ENCODE measurements at regions not wholly inside any gene's neighbourhood (a gene's known extent, or its start where the extent isn't known, plus 50 kb on each side); places are given as distances from the start of the nearest gene placed in this dataset.
"Not testable (repeated sequence)": the region's sequence is repeated elsewhere in the genome, so short reads cannot be mapped to it uniquely, and the experiment has no call there.

GRCh38 chr10:36424502-36424901 lies 700.9 kb upstream of the ANKRD30A start:
- H3K4me3 ChIP-seq (replicated peaks; ENCODE audit: low read depth, low read length), result no peak overlapping the region
- DNase-seq (ENCODE audit: extremely low read depth, insufficient read length), result no peak
- TF ChIP-seq CTCF (IDR thresholded peaks at IDR 0.05; ENCODE audit: insufficient read depth, low read length, poor library complexity, severe bottlenecking), result no peak
- H3K27me3 ChIP-seq (replicated peaks; ENCODE audit: control insufficient read depth, insufficient read depth, low read length), result no peaks in the 10 kb centered on the region
- H3K36me3 ChIP-seq (ENCODE audit: control insufficient read depth, insufficient read depth, low read length), result no peaks in the 10 kb centered on the region

- no peak for TF ChIP-seq CTCF (IDR thresholded peaks at IDR 0.05; ENCODE audit: insufficient read depth, low read length, poor library complexity, severe bottlenecking)
- DNase-seq (ENCODE audit: extremely low read depth, insufficient read length), result no peak
- Histone ChIP-seq H3K36me3 (ENCODE audit: control insufficient read depth, insufficient read depth, low read length) (no peaks in the 10 kb centered on the region), H3K4me3 (replicated peaks; ENCODE audit: low read depth, low read length) (no peak overlapping the region), H3K27me3 (replicated peaks; ENCODE audit: control insufficient read depth, insufficient read depth, low read length) (no peaks in the 10 kb centered on the region)
Measured at GRCh38 chr10:36423821-36424248, 701.6 kb upstream of the ANKRD30A start.

- Histone ChIP-seq H3K4me3 (replicated peaks; ENCODE audit: low read depth, low read length) (no peak overlapping the region), H3K27me3 (replicated peaks; ENCODE audit: control insufficient read depth, insufficient read depth, low read length) (no peaks in the 10 kb centered on the region), H3K36me3 (ENCODE audit: control insufficient read depth, insufficient read depth, low read length) (no peaks in the 10 kb centered on the region)
- DNase-seq (ENCODE audit: extremely low read depth, insufficient read length), result no peak
- no peak for TF ChIP-seq CTCF (IDR thresholded peaks at IDR 0.05; ENCODE audit: insufficient read depth, low read length, poor library complexity, severe bottlenecking)
Measured at GRCh38 chr10:36421992-36422391, 703.4 kb upstream of the ANKRD30A start.

GRCh38 chr10:36416513-36416912 lies 708.9 kb upstream of the ANKRD30A start:
- H3K27me3 ChIP-seq (replicated peaks; ENCODE audit: control insufficient read depth, insufficient read depth, low read length), result no peaks in the 10 kb centered on the region
- no peaks in the 10 kb centered on the region for H3K36me3 ChIP-seq (ENCODE audit: control insufficient read depth, insufficient read depth, low read length)
- TF ChIP-seq CTCF (IDR thresholded peaks at IDR 0.05; ENCODE audit: insufficient read depth, low read length, poor library complexity, severe bottlenecking), result no peak
- no peak for DNase-seq (ENCODE audit: extremely low read depth, insufficient read length)
- H3K4me3 ChIP-seq (replicated peaks; ENCODE audit: low read depth, low read length), result no peak overlapping the region

GRCh38 chr10:36412942-36413341 lies 712.5 kb upstream of the ANKRD30A start:
- Histone ChIP-seq H3K27me3 (replicated peaks; ENCODE audit: control insufficient read depth, insufficient read depth, low read length) (no peaks in the 10 kb centered on the region), H3K36me3 (ENCODE audit: control insufficient read depth, insufficient read depth, low read length) (no peaks in the 10 kb centered on the region), H3K4me3 (replicated peaks; ENCODE audit: low read depth, low read length) (no peak overlapping the region)
- TF ChIP-seq CTCF (IDR thresholded peaks at IDR 0.05; ENCODE audit: insufficient read depth, low read length, poor library complexity, severe bottlenecking), result no peak
- DNase-seq (ENCODE audit: extremely low read depth, insufficient read length), result no peak

- not testable (repeated sequence) for DNase-seq (ENCODE audit: extremely low read depth, insufficient read length); H3K27me3 ChIP-seq (replicated peaks; ENCODE audit: control insufficient read depth, insufficient read depth, low read length); H3K36me3 ChIP-seq (ENCODE audit: control insufficient read depth, insufficient read depth, low read length); H3K4me3 ChIP-seq (replicated peaks; ENCODE audit: low read depth, low read length)
Measured at GRCh38 chr10:36400238-36400637, 725.2 kb upstream of the ANKRD30A start.
